ENCODE measurements at regions not wholly inside any gene's neighbourhood (a gene's known extent, or its start where the extent isn't known, plus 50 kb on each side); places are given as distances from the start of the nearest gene placed in this dataset.

DNA sequence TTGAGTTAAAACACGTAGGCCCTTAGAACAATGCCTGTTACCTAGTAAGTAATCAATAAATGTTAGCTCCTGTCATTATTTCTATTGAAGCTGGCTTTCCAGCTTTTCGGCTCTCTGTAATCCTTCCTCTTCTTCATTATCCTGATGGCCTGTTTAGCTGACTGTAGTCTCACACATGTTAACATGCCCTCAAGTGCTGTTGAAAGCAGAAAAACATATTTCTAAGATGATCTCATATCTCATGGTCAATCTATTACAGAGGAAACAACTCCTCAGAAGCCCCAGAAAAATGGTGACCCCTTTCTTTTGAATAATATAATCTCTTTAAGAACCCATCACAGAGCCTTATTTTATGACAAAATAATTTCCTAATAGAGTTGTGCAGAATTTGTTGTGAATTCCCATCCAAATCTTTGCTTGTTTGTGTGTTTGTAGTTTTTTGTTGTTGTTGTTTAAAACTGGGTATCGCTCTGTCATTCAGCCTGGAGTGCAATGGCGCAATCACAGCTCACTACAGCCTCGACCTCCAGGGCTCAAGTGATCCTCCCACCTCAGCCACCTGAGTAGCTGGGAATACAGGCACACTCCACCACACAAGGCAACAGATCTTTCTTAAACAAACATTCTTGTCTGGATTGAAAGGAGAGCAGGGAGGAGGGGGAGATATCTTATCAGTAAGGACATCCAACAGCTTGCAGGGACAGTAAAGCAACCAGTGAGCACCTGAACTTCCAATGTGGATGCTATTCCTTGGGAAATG is 242.5 kb upstream of the CAND1 start:
- Histone ChIP-seq H3K36me3 (ENCODE audit: control insufficient read depth in 2 of 2, extremely low read depth in 1 of 2, insufficient read depth in 2 of 2, low read length in 2 of 2) (no peaks in the 10 kb centered on the region), H3K4me1 (ENCODE audit: control insufficient read depth, extremely low read depth, insufficient read depth, low read length) (no peaks in the 10 kb centered on the region), H3K79me2 (ENCODE audit: control insufficient read depth, insufficient read depth, low read length) (no peaks in the 10 kb centered on the region), H3K27me3 (ENCODE audit: control insufficient read depth, extremely low read depth, insufficient read depth, low read length) (no peaks in the 10 kb centered on the region), H2AFZ (ENCODE audit: control insufficient read depth, low read length) (no peak overlapping the region), H3K27ac (ENCODE audit: control insufficient read depth, insufficient read depth, low read length) (no peak overlapping the region), H3K9ac (ENCODE audit: control insufficient read depth, extremely low read depth, insufficient read depth, low read length) (no peak overlapping the region), H3K9me1 (ENCODE audit: control insufficient read depth, extremely low read depth, insufficient read depth, low read length) (no peaks in the 10 kb centered on the region), H4K20me1 (ENCODE audit: control insufficient read depth, extremely low read depth, insufficient read depth, low read length) (no peaks in the 10 kb centered on the region), H3K4me2 (ENCODE audit: control insufficient read depth, extremely low read depth, insufficient read depth, low read depth, low read length) (no peak overlapping the region), H3K9me3 (ENCODE audit: control insufficient read depth, low read depth, low read length) (no peaks in the 10 kb centered on the region), H3K4me3 (ENCODE audit: control insufficient read depth in 2 of 3, extremely low read depth in 1 of 3, insufficient read depth in 2 of 3, low read depth in 1 of 3, low read length in 3 of 3) (no peak overlapping the region)
- DNase-seq (ENCODE audit: low read depth, low spot score) (no peak), FAIRE-seq (no peak)
- TF ChIP-seq CTCF (optimal IDR thresholded peaks at IDR 0.05 in 1 of 3, IDR thresholded peaks at IDR 0.05 in 1 of 3, conservative IDR thresholded peaks at IDR 0.05 in 1 of 3; ENCODE audit: extremely low read depth in 1 of 3, insufficient read depth in 2 of 3, low read length in 3 of 3) = no peak
- no peak for TF ChIP-seq EZH2 (IDR thresholded peaks at IDR 0.05; ENCODE audit: low read length)
- dilution Hi-C loops (cut with MboI; ENCODE audit: extremely low pct_ligation_motif_present, low sequenced_read_pairs) = no loop called here

- Histone ChIP-seq H2AFZ (ENCODE audit: control insufficient read depth, low read length) (no peak overlapping the region), H3K4me1 (ENCODE audit: control insufficient read depth, extremely low read depth, insufficient read depth, low read length) (no peaks in the 10 kb centered on the region), H3K79me2 (ENCODE audit: control insufficient read depth, insufficient read depth, low read length) (no peaks in the 10 kb centered on the region), H3K27ac (ENCODE audit: control insufficient read depth, insufficient read depth, low read length) (no peak overlapping the region), H3K9me3 (ENCODE audit: control insufficient read depth, low read depth, low read length) (no peaks in the 10 kb centered on the region), H3K9me1 (ENCODE audit: control insufficient read depth, extremely low read depth, insufficient read depth, low read length) (no peaks in the 10 kb centered on the region), H3K4me3 (ENCODE audit: control insufficient read depth in 2 of 3, extremely low read depth in 1 of 3, insufficient read depth in 2 of 3, low read depth in 1 of 3, low read length in 3 of 3) (no peak overlapping the region), H3K4me2 (ENCODE audit: control insufficient read depth, extremely low read depth, insufficient read depth, low read depth, low read length) (no peak overlapping the region), H3K27me3 (ENCODE audit: control insufficient read depth, extremely low read depth, insufficient read depth, low read length) (no peaks in the 10 kb centered on the region), H3K9ac (ENCODE audit: control insufficient read depth, extremely low read depth, insufficient read depth, low read length) (no peak overlapping the region), H3K36me3 (ENCODE audit: control insufficient read depth in 2 of 2, extremely low read depth in 1 of 2, insufficient read depth in 2 of 2, low read length in 2 of 2) (no peaks in the 10 kb centered on the region), H4K20me1 (ENCODE audit: control insufficient read depth, extremely low read depth, insufficient read depth, low read length) (no peaks in the 10 kb centered on the region)
- DNase-seq (ENCODE audit: low read depth, low spot score) (no peak), FAIRE-seq (no peak)
- dilution Hi-C loops (cut with MboI; ENCODE audit: extremely low pct_ligation_motif_present, low sequenced_read_pairs) = no loop called here
- TF ChIP-seq CTCF (optimal IDR thresholded peaks at IDR 0.05 in 1 of 3, IDR thresholded peaks at IDR 0.05 in 1 of 3, conservative IDR thresholded peaks at IDR 0.05 in 1 of 3; ENCODE audit: extremely low read depth in 1 of 3, insufficient read depth in 2 of 3, low read length in 3 of 3) = no peak
- no peak for TF ChIP-seq EZH2 (IDR thresholded peaks at IDR 0.05; ENCODE audit: low read length)
Observed at GRCh38 chr12:67028529-67028928, 240.6 kb upstream of the CAND1 start.

Measured in keratinocyte (primary cell).